BJ (cell line): ENCODE measurements at regions not wholly inside any gene's neighbourhood (a gene's known extent, or its start where the extent isn't known, plus 50 kb on each side); places are given as distances from the start of the nearest gene placed in this dataset.

ENCODE experiments used
- CTCF ChIA-PET: fragments of 350-600 bp; formaldehyde crosslinking; extraction: SDS; loops from one replicate; lab custom pipeline; 2021; ENCODE audit warnings: antibody characterized with exemption, inconsistent platforms; lab: Yijun Ruan, JAX
- POLR2A ChIA-PET: fragments of 300-600 bp; sonication (Branson Sonifier 250); formaldehyde crosslinking; extraction: SDS; loops from one replicate; lab custom pipeline; 2021; ENCODE audit warnings: antibody characterized with exemption; lab: Charles Lee
- DNase-seq: peaks from one replicate; pipeline ENCODE4 v3.0.0-alpha.2; 2011; ENCODE audit warnings: low read depth
- H3K27me3 ChIP-seq: 2 replicates; pipeline ENCODE4 v1.6.0; 2011; ENCODE audit warnings: low read length; ENCODE audit not compliant: control insufficient read depth, insufficient read depth
- H3K36me3 ChIP-seq: 2 replicates; pipeline ENCODE4 v1.5.1; 2011; ENCODE audit warnings: low read length; ENCODE audit not compliant: control insufficient read depth, insufficient read depth
- H3K4me3 ChIP-seq: 2 replicates; pipeline ENCODE4 v1.5.1; 2011; ENCODE audit warnings: low read depth, mild to moderate bottlenecking, control low read depth, low read length
- TF ChIP-seq, protein P1 (sequence below): IDR thresholded peaks from 2 replicates; pipeline ENCODE4 v1.5.1; 2011; ENCODE audit warnings: low read depth, mild to moderate bottlenecking, control low read depth, inconsistent platforms, low read length, moderate library complexity; ENCODE audit not compliant: insufficient read depth

DNA sequence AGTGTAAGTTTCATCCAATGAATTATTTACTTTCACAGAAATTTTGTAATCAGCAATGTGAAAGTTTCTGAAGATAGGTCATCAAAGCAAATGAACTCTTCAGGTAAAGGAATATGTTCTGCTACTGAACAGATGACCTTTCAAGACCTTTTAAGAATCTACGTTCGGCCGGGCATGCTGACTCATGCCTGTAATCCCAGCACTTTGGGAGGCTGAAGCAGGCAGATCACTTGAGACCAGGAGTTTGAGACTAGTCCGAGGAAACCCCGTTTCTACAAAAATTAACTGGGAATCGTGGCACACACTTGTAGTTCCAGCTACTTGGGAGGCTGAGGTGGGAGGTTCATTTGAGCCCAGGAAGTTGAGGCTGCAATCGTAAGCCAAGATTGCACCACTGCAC is 578.4 kb upstream of the COX7C start:
- TF ChIP-seq, protein P1, sequence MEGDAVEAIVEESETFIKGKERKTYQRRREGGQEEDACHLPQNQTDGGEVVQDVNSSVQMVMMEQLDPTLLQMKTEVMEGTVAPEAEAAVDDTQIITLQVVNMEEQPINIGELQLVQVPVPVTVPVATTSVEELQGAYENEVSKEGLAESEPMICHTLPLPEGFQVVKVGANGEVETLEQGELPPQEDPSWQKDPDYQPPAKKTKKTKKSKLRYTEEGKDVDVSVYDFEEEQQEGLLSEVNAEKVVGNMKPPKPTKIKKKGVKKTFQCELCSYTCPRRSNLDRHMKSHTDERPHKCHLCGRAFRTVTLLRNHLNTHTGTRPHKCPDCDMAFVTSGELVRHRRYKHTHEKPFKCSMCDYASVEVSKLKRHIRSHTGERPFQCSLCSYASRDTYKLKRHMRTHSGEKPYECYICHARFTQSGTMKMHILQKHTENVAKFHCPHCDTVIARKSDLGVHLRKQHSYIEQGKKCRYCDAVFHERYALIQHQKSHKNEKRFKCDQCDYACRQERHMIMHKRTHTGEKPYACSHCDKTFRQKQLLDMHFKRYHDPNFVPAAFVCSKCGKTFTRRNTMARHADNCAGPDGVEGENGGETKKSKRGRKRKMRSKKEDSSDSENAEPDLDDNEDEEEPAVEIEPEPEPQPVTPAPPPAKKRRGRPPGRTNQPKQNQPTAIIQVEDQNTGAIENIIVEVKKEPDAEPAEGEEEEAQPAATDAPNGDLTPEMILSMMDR = no peak

DNA sequence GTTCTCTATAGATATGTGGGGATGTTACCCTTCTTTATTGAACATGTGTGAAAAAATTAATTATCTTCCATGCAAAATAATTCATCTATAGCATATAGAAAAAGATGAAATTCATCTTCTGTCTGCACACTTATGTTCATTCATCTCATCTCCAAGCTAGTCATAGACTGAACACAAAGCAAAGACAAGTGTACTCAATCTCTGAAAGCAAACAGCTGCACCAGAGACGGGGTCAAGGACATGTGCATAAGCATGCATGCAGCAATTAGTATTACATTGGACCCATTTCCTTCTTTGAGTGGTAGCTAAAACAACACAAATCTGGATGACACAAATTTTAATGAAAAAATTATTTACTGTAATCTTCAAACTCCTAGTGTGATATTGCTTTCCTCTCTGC is 547.0 kb upstream of the COX7C start:
- TF ChIP-seq, protein P1 = no peak
- DNase-seq = no peak
- POLR2A ChIA-PET = no interaction called here

More for the DNA sequence above, 578.4 kb upstream of the COX7C start:
- H3K27me3 ChIP-seq = no peaks in the 10 kb centered on the region
- ChIA-PET POLR2A (no interaction called here), CTCF (no interaction called here)
- no peak overlapping the region for H3K4me3 ChIP-seq
- no peak for DNase-seq
- H3K36me3 ChIP-seq = no peaks in the 10 kb centered on the region

GRCh38 chr5:86074297-86074696 is 543.4 kb upstream of the COX7C start:
- TF ChIP-seq, protein P1 = no peak
- H3K4me3 ChIP-seq = no peak overlapping the region
- no peak for DNase-seq
- ChIA-PET CTCF (no interaction called here), POLR2A (no interaction called here)
- H3K36me3 ChIP-seq = no peaks in the 10 kb centered on the region
- H3K27me3 ChIP-seq = no peaks in the 10 kb centered on the region

More for the DNA sequence above, 547.0 kb upstream of the COX7C start:
- Histone ChIP-seq H3K36me3 (no peaks in the 10 kb centered on the region), H3K4me3 (no peak overlapping the region), H3K27me3 (no peaks in the 10 kb centered on the region)
- CTCF ChIA-PET = no interaction called here

- H3K36me3 ChIP-seq = no peaks in the 10 kb centered on the region
Measured at GRCh38 chr5:86075139-86075538, 542.6 kb upstream of the COX7C start.

DNA sequence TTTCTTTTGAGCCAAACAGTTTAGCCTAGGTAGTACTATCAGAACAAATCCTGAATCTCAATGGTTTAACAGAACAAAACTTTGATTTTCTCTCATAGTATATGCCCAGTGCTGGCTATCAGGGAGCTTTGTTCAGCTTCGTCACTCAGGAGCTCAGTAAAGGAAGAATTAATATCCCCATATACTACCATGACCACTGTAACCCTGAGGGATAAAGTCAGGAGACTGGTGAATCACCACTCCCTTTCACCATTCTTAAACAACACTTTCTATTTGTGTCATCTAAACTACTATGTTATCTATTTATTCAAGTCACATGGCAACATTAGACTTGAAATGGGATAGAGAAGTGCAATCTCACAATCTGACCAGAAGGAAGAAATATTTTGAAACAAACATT is 522.6 kb upstream of the COX7C start:
- CTCF ChIA-PET = no interaction called here

More at GRCh38 chr5:86075139-86075538, 542.6 kb upstream of the COX7C start:
- ChIA-PET CTCF (no interaction called here), POLR2A (no interaction called here)
- no peak for DNase-seq
- no peaks in the 10 kb centered on the region for H3K27me3 ChIP-seq
- H3K4me3 ChIP-seq = no peak overlapping the region
- TF ChIP-seq, protein P1 = no peak

More for the DNA sequence above, 522.6 kb upstream of the COX7C start:
- Histone ChIP-seq H3K36me3 (no peaks in the 10 kb centered on the region), H3K27me3 (no peaks in the 10 kb centered on the region), H3K4me3 (no peak overlapping the region)
- DNase-seq = no peak
- POLR2A ChIA-PET = no interaction called here
- TF ChIP-seq, protein P1 = no peak
